GM18498 (cell line): ENCODE measurements at regions not wholly inside any gene's neighbourhood (a gene's known extent, or its start where the extent isn't known, plus 50 kb on each side); places are given as distances from the start of the nearest gene placed in this dataset.
A peak's percentile ranks its signal among the peaks of the same experiment; 100 is the strongest.
"Not testable (repeated sequence)": the region's sequence is repeated elsewhere in the genome, so short reads cannot be mapped to it uniquely, and the experiment has no call there.

Source experiments
- ATAC-seq: cut with Tn5 transposase; IDR thresholded peaks from one replicate; pipeline ENCODE4 v1.9.1; 2021; ENCODE audit warnings: mild to moderate bottlenecking, moderate library complexity; ENCODE audit not compliant: unreplicated experiment

GRCh38 chr1:157270705-157271274, 132.6 kb upstream of the ETV3 start:
- no peak for ATAC-seq

DNA sequence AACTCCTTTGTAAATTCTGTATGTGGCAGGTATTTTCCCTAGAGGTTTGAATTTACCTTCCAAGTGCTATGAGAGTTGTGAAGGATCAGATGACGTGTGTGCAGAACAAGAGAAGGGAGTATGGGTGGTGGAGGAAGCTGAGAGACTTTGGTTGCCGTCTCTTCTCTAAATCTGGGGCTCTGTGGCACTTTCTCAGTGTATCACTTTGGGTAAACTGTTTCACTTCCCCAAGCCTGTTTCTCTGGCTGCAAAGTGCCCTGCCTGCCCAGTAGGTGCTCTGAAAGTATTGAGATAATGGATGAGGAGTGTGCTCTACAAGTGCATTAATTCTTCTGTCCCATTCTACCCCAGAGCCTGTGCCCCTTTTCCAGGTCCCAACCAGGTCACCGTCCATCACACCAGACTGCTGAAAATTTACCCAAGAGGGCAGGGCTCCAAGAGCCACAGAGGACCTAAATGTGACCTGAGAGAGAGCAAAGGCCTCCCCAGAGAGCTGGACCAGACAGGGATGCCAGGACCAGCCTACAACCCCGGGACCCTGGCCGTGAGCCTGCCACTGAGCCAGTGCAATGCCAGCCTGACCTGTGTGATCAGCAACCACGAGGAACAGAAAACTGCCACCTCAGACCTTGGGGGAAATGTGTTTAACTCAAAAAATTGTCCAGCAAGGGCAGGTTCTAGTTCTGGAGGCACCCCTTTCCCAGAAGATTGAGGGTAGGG, 131.6 kb upstream of the ETV3 start:
- ATAC-seq = peak; percentile 92

DNA sequence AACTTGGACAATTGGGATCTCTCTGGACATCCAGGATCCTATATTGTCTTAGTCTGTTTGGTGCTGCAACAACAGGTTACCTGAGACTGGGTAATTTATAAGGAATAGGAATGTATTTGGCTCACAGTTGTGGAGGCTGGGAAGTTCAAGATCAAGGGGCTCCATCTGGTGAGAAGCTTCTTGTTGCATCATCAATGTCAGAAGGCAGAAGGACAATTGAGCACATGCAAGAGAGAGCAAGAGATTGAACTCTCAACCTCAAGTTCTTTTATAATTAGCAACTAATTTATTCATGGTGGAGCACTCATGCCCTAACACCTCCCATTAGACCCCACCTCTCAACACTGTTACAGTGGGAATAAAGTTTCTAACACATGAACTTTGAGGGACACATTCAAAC, 124.7 kb upstream of the ETV3 start:
- no peak for ATAC-seq

- ATAC-seq = no peak
These were observed 124.2 kb upstream of the ETV3 start for GRCh38 chr1:157262422-157262821.

GRCh38 chr1:157255891-157256290, 117.7 kb upstream of the ETV3 start:
- ATAC-seq = not testable (repeated sequence)

DNA sequence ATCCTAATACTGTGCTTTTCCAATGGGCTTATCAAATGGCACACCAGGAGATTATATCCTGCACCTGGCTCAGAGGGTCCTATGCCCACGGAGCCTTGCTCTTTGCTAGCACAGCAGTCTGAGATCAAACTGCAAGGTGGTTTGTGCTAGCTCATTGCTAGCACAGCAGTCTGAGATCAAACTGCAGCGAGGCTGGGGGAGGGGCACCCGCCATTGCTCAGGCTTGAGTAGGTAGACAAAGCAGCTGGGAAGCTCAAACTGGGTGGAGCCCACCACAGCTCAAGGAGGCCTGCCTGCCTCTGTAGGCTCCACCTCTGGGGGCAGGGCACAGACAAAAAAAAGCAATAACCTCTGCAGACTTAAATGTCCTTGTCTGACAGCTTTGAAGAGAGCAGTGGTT, 116.0 kb upstream of the ETV3 start:
- not testable (repeated sequence) for ATAC-seq

GRCh38 chr1:157252473-157252872, 114.3 kb upstream of the ETV3 start:
- ATAC-seq = no peak

DNA sequence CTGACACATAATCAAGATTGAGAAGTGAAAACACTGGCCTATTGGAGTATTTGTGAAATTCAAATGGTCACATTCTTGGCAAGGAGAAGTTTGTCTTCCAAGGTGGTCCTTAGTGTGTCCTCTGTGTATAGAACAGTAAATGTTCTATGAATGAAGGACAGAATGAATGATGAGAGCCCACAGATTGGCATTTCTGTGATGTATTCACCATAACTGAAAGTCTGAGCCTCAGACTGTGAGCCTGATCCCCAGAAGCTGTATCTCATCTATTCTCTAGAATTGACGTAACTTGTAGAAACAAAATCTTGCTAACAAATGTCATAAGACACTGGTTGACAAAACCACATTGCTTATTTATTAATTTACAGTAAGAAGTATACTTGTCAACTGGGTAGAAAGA, 111.5 kb upstream of the ETV3 start:
- ATAC-seq = no peak

DNA sequence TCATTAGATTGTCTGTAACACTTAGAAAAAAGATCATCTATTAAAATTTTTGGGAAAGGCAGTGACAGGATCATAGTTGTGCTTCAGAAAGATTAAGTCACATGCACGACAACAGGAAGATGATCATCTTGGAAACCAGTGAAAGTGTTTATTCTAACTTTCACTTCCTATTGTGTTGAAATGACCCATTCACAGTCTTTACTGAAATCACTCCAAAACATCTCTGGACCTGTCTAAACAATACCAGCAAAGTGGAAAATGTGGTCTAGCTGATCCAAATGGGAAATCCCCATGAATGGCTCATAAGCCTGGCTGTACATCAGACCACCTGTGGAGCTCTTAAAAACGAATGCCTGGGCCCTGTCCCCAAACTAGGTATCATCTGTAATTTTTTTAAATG, 111.1 kb upstream of the ETV3 start:
- ATAC-seq = peak; percentile 58

GRCh38 chr1:157247764-157248049, 109.5 kb upstream of the ETV3 start:
- not testable (repeated sequence) for ATAC-seq

DNA sequence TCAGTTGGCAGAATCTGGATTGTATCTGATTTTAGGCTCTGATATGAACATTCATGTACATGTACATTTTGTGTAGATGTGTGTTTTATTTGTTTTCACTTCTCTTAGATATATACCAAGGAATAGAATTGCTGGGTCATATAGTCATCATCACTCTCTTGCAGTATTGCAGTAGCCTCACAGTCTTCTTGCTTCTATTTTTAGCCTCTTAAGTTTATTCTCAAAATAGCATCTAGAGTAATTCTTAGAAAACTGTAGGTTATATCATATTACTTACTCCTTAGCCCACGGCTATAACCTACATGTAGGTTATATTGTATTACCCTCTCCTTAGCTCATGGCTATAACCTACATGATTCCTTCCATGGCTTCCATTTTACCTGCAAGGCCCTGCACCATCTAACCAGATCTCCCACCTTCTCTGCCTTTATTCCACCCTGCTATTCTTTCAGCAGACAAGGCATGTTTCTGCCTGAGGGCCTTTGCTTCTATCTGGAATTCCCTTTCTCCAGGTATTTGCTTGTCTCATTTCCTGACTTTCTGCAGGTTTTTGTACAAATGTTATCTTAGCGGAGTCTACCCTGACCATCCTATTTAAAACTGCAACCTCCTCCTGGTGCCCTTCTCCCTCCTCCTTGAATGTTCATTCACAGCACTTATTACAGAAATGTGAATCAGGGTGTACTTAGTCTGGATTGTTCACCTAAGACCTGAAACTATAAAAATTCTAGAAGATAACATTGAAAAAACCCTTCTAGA, 109.0 kb upstream of the ETV3 start:
- ATAC-seq = no peak

DNA sequence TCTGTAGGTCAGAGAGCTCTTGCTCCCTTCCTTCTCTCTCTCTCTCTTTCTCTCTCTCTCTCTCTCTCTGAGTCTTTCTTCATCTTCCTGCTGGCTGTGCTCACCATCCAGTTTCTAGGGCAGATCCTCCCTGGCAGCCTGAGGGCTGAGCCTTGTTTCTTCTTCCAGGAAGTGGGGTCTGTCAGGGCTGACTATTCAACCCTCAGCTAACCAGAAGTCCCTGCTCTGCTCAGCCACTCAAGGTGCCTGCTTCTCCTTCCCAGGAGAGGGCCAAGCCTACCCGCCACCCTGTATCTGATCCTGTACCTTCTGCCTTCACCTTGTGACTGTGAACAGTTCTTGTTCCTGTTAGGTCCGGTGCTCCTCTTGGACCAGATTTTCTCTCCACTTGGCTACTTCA, 107.6 kb upstream of the ETV3 start:
- no peak for ATAC-seq

- no peak for ATAC-seq
These were observed 103.0 kb upstream of the ETV3 start for GRCh38 chr1:157241185-157241538.

- ATAC-seq = no peak
These were observed 102.4 kb upstream of the ETV3 start for GRCh38 chr1:157240495-157241184.

- no peak for ATAC-seq
These were observed 101.7 kb upstream of the ETV3 start for GRCh38 chr1:157239936-157240335.

DNA sequence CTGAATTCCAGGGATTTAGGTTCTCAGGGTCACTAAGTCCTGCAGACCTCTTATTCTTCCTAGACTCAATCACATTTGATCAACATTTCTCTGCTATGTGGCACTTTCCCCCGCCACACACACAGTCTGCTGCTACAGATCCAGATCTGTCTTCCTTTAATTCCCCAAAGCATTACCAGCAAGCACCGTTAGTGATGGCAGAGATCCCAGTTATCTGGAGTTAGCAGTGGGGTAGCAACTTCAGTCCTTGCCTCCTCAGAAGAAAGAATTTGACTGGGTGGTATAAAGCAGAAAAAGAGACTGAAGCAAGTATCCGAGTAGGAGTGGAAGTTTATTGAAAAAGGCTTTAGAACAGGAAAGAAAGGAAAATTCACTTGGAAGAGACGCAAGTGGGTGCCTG, 100.4 kb upstream of the ETV3 start:
- ATAC-seq = no peak

DNA sequence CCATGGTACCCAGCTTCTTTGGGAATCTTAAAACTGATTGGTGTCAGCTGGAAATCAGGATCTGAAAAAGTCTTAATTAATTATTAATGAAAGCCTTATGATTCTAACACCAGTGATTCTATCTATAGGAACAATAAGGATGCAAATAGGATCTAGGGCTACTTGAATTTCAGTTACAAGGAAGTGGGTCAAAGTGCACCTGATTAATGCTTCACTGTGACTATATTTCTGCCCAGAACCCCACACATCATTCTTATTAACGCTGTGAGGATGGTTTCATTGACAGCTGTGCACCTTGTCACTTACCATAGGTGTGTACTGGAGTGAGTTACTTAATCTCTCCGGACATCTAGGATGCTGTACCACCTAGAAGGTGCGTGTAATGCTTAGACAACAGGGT, 99.8 kb upstream of the ETV3 start:
- ATAC-seq = no peak

- ATAC-seq = no peak
These were observed 99.3 kb upstream of the ETV3 start for GRCh38 chr1:157237522-157237921.

DNA sequence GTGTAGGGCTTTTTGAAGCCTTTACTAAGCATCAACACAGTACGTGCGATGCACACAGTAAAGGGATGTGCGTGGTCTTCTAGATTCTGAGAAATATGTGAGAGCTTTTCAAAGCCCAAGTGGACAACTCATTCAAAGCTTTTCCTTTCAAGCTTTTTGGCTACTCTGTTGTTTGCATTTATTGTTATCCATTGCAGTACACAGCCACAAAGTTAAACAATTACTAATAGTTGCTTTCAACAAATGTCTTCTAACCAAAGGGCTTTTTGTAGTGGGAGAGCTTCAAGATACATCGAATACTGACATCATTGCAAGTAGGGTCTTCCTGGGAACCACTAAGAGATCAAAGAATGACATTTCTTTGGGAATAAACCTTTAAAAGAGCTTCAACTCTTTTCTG, 97.9 kb upstream of the ETV3 start:
- no peak for ATAC-seq

- no peak for ATAC-seq
These were observed 97.1 kb upstream of the ETV3 start for GRCh38 chr1:157235307-157235706.

DNA sequence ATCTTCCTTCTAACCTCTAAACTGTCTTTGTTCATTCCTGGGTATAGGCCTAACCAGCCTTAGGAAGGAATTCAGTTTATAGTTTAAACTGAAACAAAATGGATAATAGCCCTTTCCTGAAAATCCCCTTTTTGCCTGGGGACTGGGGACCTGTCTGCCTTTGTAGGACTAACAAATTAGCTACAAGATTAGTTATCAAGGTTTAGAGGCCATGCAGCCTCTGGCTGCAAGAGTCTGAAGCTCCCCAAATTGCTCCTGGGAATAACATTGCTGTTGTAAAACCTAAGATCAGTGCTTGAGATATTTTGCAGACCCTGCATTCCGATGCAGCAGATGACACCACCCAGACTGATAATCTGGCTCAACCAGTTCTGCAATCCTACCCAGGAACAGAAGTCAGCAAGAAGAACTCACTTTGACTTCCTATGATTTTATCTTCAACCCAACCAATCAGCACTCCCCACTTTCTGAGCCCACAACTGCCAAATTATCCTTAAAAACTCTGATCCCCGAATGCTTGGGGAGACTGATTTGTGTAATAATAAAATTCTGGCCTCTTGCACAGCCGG, 96.6 kb upstream of the ETV3 start:
- ATAC-seq = no peak

- ATAC-seq = peak; percentile 91
These were observed 94.9 kb upstream of the ETV3 start for GRCh38 chr1:157233131-157233530.
